PC-9 (cell line): ENCODE measurements at regions not wholly inside any gene's neighbourhood (a gene's known extent, or its start where the extent isn't known, plus 50 kb on each side); places are given as distances from the start of the nearest gene placed in this dataset.

Experiments
- BruUV-seq: library from RNA; stranded (reverse); fragments of 400-500 nt; replicated peaks from 2 replicates; lab custom pipeline; 2021; lab: Mats Ljungman, UMichigan
- CTCF ChIA-PET: fragments of 300-600 bp; sonication (Branson Sonifier 250); formaldehyde crosslinking; loops from one replicate; lab custom pipeline; 2022; ENCODE audit warnings: antibody characterized with exemption; lab: Charles Lee
- POLR2A ChIA-PET: fragments of 300-600 bp; sonication (Branson Sonifier 250); formaldehyde crosslinking; loops from one replicate; lab custom pipeline; 2022; ENCODE audit warnings: antibody characterized with exemption; ENCODE audit not compliant: unreplicated experiment; lab: Charles Lee
- DNase-seq, 2 experiments: peaks; one replicate each; pipeline versions ENCODE4 v3.0.0 to v3.0.0-alpha.2; 2015 to 2022; ENCODE audit warnings: mixed read lengths in 1 of 2
- H2AFZ ChIP-seq: fragments of 200-600 bp; sonication (generic); 2 replicates; pipeline ENCODE4 v1.8.1; 2017; ENCODE audit warnings: antibody characterized with exemption
- H3F3A ChIP-seq: fragments of 200-600 bp; sonication (generic); 2 replicates; pipeline ENCODE4 v1.8.1; 2017; ENCODE audit warnings: antibody characterized with exemption, mild to moderate bottlenecking, low read depth; ENCODE audit not compliant: insufficient read depth
- H3K27ac ChIP-seq: fragments of 200-600 bp; sonication (generic); 2 replicates; pipeline ENCODE4 v1.6.1; 2016; ENCODE audit warnings: mixed run types
- H3K27me3 ChIP-seq: fragments of 200-600 bp; sonication (generic); 2 replicates; pipeline ENCODE4 v1.6.1; 2016; ENCODE audit warnings: low read depth, mixed run types; ENCODE audit not compliant: insufficient read depth
- H3K36me3 ChIP-seq: fragments of 200-600 bp; sonication (generic); 2 replicates; pipeline ENCODE4 v1.6.1; 2016; ENCODE audit warnings: low read depth, mixed run types
- H3K4me1 ChIP-seq: fragments of 200-600 bp; sonication (generic); replicated peaks from 2 replicates; pipeline ENCODE4 v1.6.1; 2016; ENCODE audit warnings: mixed run types; ENCODE audit not compliant: insufficient read depth
- H3K4me2 ChIP-seq: fragments of 200-600 bp; sonication (generic); 2 replicates; pipeline ENCODE4 v1.6.1; 2017; ENCODE audit warnings: mixed run types
- H3K4me3 ChIP-seq: fragments of 200-600 bp; sonication (generic); 2 replicates; pipeline ENCODE4 v1.6.1; 2016; ENCODE audit warnings: mixed run types
- H3K79me2 ChIP-seq: fragments of 200-600 bp; sonication (generic); 2 replicates; pipeline ENCODE4 v1.6.1; 2017; ENCODE audit warnings: low read depth, mixed run types
- H3K9me2 ChIP-seq: fragments of 200-600 bp; sonication (generic); 2 replicates; pipeline ENCODE4 v1.8.1; 2017; ENCODE audit warnings: mild to moderate bottlenecking; ENCODE audit not compliant: insufficient read depth
- H3K9me3 ChIP-seq: fragments of 200-600 bp; sonication (generic); 2 replicates; pipeline ENCODE4 v1.8.1; 2016; ENCODE audit warnings: low read depth; ENCODE audit not compliant: insufficient read depth
- H4K20me1 ChIP-seq: fragments of 200-600 bp; sonication (generic); 2 replicates; pipeline ENCODE4 v1.8.1; 2017; ENCODE audit not compliant: insufficient read depth
- EZH2 ChIP-seq: fragments of 200-600 bp; sonication (generic); IDR thresholded peaks from 2 replicates; pipeline ENCODE4 v1.8.0; 2017; ENCODE audit warnings: antibody characterized with exemption, low read depth
- intact Hi-C: fragments of 100-400 bp; cut with micrococcal nuclease; formaldehyde crosslinking; loops from one replicate; pipeline ENCODE4 v1.10.0; 2022; ENCODE audit not compliant: unreplicated experiment
- TF ChIP-seq, protein P1 (sequence below): fragments of 200-600 bp; sonication (generic); conservative IDR thresholded peaks from 2 replicates; pipeline ENCODE4 v1.6.1; 2017; ENCODE audit warnings: mixed run types, antibody characterized with exemption, mild to moderate bottlenecking, moderate library complexity

DNA sequence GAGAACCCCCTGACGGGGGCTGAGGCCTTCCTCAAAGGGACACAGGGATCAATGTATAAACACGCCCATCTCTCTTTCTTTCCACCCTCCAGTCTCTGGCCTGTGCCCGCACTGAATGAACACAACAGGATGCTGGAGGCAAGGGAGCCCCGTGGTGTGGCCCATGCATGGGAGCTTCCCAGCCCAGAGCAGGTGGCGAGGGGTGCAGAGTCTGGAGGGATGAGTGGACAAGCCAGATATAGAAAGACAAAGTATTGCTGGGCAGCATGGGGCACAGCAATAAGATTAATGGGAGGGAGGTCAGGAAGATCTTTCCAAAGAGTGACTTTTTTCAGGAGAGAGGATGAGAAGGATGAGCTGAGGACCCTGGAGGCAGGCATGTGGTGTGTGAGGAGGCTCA lies 103.7 kb downstream of the C5orf15 start:
- POLR2A ChIA-PET: no interaction called here
- Histone ChIP-seq H4K20me1 (no peaks in the 10 kb centered on the region), H2AFZ (no peak overlapping the region), H3K9me2 (no peaks in the 10 kb centered on the region), H3K4me2 (no peak overlapping the region), H3K4me3 (no peak overlapping the region), H3K27me3 (no peaks in the 10 kb centered on the region), H3K79me2 (no peaks in the 10 kb centered on the region), H3K27ac (no peak overlapping the region), H3K36me3 (no peaks in the 10 kb centered on the region), H3K9me3 (no peaks in the 10 kb centered on the region), H3F3A (no peaks in the 10 kb centered on the region), H3K4me1 (no peaks in the 10 kb centered on the region)
- CTCF ChIA-PET: no interaction called here
- no peak for DNase-seq
- intact Hi-C loops: no loop called here
- no TSS peak for BruUV-seq
- no peak for TF ChIP-seq EZH2
- TF ChIP-seq, protein P1, sequence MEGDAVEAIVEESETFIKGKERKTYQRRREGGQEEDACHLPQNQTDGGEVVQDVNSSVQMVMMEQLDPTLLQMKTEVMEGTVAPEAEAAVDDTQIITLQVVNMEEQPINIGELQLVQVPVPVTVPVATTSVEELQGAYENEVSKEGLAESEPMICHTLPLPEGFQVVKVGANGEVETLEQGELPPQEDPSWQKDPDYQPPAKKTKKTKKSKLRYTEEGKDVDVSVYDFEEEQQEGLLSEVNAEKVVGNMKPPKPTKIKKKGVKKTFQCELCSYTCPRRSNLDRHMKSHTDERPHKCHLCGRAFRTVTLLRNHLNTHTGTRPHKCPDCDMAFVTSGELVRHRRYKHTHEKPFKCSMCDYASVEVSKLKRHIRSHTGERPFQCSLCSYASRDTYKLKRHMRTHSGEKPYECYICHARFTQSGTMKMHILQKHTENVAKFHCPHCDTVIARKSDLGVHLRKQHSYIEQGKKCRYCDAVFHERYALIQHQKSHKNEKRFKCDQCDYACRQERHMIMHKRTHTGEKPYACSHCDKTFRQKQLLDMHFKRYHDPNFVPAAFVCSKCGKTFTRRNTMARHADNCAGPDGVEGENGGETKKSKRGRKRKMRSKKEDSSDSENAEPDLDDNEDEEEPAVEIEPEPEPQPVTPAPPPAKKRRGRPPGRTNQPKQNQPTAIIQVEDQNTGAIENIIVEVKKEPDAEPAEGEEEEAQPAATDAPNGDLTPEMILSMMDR: no peak

DNA sequence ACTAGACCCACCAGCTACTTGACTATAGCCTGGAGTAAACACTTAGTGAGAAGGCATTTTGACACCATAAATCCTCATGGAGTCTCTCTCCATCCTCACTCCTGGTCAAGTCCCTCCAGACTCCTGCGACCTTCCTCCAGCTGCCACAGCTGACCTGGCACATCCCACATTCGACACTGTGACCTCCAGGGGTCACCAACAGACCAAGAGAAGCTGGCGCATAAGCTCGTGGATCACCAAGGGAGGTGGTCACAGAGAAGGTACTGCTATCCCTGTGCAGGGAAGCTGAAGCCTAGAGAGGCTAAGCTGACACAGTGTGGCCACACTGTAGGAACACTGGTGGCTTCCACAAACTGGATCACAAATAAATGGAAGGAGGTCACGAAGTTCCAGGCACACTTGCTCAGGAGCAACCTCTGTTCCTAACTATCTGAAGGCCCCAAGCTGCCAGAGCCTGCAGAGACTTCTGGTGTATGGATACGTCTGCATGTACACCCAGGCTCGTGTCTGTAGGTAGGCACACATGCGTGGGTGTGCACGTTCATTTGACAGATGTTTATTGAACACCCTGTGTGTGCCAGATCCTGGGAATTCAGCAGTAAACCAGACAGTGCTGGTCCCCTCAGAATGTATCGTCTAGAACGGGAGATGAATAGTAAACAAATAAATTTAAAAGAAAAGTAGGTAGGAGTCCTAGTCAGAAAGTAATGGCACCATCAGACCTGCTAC lies 104.4 kb downstream of the C5orf15 start:
- Histone ChIP-seq H3K27ac (no peak overlapping the region), H3K36me3 (no peaks in the 10 kb centered on the region), H3K4me2 (no peak overlapping the region), H3K9me3 (no peaks in the 10 kb centered on the region), H4K20me1 (no peaks in the 10 kb centered on the region), H3K9me2 (no peaks in the 10 kb centered on the region), H3K4me3 (no peak overlapping the region), H3K27me3 (no peaks in the 10 kb centered on the region), H2AFZ (no peak overlapping the region), H3K79me2 (no peaks in the 10 kb centered on the region), H3K4me1 (no peaks in the 10 kb centered on the region), H3F3A (no peaks in the 10 kb centered on the region)
- POLR2A ChIA-PET: no interaction called here
- TF ChIP-seq, protein P1: no peak
- no peak for TF ChIP-seq EZH2
- no TSS peak for BruUV-seq
- intact Hi-C loops: no loop called here
- DNase-seq: no peak
- CTCF ChIA-PET: no interaction called here

DNA sequence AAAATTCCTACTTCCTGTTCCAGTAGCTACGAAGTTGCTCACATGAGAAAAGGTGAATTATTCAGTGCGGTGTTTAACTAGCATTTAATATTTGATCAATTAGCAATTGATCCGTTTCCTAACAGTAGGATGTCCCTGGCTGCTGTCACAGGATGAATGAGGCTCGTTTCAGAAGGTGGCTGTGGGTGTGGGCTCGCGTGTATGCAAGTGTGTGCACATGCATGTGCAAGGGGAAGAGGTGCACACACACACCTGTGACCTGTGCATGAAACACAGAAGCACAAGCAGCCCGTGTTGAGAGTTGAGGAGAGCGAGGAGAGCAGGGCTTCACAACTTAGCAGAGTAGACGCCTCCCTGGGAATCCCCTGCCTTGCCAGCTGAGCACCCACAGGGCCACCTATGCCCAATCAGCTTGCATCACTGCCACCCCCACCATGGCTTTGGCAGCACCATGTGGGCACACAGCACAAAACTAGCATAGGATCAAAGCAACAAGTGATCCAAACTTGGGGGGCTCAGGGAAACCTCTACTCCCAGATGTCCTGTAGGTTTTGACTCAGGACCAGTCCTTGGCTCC lies 107.2 kb downstream of the C5orf15 start:
- intact Hi-C loops: no loop called here
- CTCF ChIA-PET: no interaction called here

More for the DNA sequence above, 107.2 kb downstream of the C5orf15 start:
- Histone ChIP-seq H3K27ac (no peak overlapping the region), H3K9me2 (no peaks in the 10 kb centered on the region), H3K36me3 (no peaks in the 10 kb centered on the region), H4K20me1 (no peaks in the 10 kb centered on the region), H2AFZ (no peak overlapping the region), H3K4me1 (no peaks in the 10 kb centered on the region), H3F3A (no peaks in the 10 kb centered on the region), H3K4me2 (no peak overlapping the region), H3K79me2 (no peaks in the 10 kb centered on the region), H3K27me3 (no peaks in the 10 kb centered on the region), H3K4me3 (no peak overlapping the region), H3K9me3 (no peaks in the 10 kb centered on the region)
- no TSS peak for BruUV-seq
- no peak for DNase-seq
- no peak for TF ChIP-seq EZH2
- TF ChIP-seq, protein P1: no peak
- POLR2A ChIA-PET: no interaction called here
